Limb (tissue), 2 donors: ENCODE measurements at regions not wholly inside any gene's neighbourhood (a gene's known extent, or its start where the extent isn't known, plus 50 kb on each side); places are given as distances from the start of the nearest gene placed in this dataset.
"Not testable (repeated sequence)": the region's sequence is repeated elsewhere in the genome, so short reads cannot be mapped to it uniquely, and the experiment has no call there.

ENCODE experiments used
- DNase-seq, 2 donors: peaks; one replicate each; pipeline ENCODE4 v3.0.0-alpha.2; 2016; ENCODE audit errors: extremely low spot score in 2 of 2

DNA sequence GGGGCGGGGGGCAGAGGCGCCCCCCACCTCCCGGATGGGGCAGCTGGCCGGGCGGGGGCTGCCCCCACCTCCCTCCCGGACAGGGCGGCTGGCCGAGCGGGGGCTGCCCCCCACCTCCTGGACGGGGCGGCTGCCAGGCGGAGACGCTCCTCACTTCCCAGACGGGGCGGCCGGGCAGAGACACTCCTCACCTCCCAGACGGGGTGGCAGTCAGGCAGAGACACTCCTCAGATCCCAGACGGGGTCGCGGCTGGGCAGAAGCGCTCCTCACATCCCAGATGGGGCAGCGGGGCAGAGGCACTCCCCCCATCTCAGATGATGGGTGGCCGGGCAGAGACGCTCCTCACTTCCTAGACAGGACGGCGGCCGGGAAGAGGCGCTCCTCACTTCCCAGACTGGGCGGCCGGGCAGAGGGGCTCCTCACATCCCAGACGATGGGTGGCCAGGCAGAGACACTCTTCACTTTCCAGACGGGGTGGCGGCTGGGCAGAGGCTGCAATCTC lies 240.1 kb downstream of the NPIPA7 start:
- not testable (repeated sequence) for DNase-seq

DNA sequence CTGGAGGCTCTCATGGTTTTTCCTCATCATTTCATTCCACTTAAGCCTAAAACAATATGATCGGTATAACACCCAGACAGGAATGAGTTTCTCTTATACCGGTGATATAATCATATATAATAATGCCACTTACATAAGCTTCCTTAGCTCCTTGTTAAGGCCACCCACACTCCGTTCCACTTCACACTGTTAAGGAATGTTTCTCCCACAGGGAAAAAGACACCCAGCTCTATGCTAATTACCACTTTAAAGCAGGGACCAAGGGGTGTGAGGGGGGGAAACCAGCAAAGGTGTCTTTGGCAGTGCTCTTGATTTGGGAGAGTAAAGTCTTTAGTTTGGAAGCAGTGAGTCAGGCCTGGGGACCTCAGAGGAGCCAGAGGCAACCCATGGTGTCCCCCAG lies 245.4 kb downstream of the NPIPA7 start:
- not testable (repeated sequence) for DNase-seq

DNA sequence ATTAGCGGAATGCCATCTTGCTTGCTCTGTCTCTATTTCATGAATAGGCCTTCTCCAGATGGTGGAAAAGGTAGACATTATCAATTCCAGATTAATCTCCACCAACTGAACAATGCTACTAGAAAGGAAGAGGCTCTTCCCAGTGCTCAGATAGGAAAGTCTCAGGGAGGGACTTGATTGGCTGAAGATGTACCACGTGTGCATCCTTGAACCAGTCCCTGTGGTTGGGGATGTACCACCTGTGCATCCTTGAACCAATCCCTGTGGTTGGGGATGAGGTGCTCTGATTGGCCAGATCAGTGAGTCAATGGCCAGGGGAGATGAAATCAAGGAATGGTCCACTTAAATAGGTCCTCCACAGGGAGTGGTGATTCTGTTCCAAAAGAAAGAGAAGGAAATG lies 246.2 kb downstream of the NPIPA7 start:
- DNase-seq, result not testable (repeated sequence)

DNA sequence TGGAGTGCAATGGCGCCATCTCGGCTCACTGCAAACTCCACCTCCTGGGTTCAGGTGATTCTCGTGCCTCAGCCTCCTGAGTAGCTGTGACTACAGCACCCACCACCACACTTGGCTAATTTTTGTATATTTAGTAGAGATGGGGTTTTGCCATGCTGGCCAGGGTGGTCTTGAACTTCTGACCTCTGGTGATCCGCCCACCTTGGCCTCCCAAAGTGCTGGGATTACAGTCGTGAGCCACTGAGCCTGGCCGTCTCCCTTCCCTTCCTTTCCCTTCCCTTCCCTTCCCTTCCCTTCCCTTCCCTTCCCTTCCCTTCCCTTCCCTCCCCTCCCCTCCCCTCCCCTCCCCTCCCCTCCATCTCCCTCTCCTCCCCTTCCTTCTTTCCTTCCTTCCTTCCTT lies 248.9 kb downstream of the NPIPA7 start:
- DNase-seq, result not testable (repeated sequence)

DNA sequence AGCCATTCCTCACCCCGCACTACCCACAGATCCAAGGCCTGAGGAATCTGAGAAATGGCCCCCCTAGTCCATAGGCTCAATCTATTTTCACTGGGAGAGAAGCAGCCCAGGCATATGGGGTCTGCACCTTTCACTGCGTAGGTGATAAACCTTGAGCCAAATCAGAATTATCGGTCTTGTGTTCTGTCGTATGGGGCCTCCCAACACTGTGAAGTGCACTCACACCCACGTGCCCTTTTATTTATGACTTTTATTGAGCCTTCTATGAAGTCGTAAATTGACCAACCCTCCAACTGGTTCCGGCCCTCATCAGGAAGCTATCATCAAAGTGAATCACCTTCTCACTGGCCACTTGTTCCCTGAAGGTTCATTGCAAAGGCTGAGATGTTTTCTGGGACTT lies 259.3 kb downstream of the NPIPA7 start:
- DNase-seq, result not testable (repeated sequence)

DNA sequence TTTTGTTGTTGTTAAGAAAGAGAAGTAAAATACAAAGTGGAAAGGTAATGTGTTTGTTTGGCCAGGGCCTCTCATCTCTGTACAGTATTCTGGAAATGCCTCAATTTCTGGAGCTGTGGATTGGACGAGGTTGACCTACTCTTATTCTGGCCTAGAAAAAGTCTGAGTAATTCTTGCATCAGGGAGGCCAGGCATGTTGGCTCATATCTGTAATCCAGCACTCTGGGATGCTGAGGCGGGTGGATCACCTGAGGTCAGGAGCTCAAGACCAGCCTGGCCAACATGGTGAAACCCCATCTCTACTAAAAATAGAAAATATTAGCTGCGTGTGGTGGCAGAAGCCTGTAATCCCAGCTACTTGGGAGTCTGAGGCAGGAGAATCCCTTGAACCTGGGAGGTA lies 259.8 kb downstream of the NPIPA7 start:
- not testable (repeated sequence) for DNase-seq

DNA sequence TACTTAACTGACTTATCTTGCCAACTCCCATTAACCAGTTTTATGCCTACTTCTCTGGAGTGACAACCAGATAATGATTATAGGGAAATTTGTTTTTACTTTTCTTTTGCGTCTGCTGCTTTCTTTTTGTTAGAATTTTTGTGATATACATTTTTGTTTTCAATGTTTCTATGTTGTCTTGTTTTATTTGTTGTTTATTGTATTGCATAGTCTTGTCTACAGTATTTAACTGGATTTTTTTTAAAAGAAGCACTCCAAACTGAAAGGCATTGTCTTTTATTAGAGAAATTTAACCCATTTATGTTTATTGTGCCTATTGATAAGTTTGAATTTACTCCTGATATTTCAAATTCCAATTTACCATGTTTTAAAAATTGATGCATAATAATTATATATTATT lies 264.9 kb downstream of the NPIPA7 start:
- not testable (repeated sequence) for DNase-seq

DNA sequence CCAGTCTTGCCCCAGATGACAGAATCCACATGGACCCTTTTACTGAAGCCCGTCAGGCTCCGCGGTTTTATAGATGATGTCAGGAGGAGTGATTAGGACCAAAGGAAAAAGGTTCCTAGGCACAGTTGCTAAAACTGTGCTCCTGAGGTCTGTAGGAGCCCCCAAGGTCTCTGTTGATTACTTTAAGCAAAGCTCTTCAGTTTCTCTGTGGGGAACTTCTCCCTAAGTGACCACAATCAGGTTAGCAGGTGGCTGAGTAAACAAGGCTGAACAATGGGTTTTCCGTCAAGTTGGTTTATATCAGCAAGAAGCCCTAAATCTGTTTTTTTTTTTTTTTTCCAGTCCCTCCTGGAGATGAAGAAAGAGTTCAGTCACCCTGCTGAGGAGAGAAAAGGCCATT lies 269.1 kb downstream of the NPIPA7 start:
- DNase-seq, result not testable (repeated sequence)

DNA sequence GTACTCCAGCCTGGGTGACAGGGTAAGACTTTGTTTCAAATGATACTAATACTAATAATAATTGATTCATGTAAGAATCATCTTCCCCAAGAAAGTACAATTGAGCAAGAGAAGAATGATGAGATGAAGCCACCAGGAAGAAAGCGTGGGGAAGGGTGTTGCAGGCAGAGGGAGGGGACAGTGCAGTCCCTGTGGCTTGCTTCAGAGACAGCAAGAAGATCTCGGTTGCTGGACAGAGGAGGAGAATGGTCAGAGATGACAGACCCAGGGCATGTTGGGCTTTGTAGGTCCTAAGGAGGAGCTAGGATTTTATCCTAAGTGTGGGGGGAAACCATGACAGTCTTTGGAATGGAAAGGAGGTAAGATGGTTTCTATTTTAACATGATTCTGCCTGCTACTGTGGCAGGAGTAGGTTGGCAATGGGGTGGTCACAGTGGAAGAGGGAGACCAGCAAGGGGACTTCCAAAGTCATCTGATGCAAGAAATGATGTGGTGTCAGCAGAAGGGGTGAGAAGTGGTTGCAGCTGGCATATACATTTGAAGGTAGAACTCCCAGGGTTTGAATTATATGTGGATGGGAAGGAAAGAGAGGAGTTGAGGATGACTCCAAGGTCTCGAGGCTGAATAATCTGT lies 293.4 kb downstream of the NPIPA7 start:
- DNase-seq, result not testable (repeated sequence)

DNA sequence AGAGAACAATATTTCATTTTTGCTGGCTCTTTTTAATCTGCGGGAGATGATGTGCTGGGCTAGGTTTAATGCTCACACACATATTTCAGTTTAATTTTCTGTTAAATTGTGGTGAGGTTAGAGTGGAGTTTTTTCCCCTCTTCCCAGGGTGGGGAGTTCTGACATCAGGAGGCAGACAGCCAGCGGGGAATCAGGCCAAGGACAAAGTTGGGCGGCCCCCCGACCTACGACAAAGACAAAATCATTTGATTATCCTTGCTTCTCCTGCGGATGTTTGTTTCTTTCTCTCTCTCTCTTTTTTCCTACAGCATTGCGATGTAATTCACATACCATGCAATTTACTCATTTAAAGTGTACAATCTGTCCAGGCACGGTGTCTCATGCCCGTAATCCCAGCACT lies 295.9 kb downstream of the NPIPA7 start:
- not testable (repeated sequence) for DNase-seq

DNA sequence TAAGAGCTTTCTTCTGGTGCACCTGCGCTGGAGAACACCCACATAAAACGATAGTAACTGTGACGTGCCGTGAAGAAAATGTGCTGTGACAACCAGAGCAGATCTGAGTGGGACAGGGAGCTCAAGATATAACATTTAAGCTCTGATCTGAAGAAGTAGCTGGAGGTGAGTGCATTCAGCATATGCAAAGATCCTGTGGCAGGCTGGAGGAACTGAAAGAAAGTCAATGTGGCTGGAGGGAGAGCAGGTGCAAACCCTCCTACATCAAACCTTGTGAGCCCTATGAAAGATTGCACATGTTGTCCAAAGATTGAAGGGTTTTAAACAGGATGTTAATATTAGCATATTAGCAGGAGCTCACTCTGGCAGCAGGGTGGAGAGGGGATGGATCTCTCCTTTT lies 342.9 kb downstream of the NPIPA7 start:
- DNase-seq, result not testable (repeated sequence)

DNA sequence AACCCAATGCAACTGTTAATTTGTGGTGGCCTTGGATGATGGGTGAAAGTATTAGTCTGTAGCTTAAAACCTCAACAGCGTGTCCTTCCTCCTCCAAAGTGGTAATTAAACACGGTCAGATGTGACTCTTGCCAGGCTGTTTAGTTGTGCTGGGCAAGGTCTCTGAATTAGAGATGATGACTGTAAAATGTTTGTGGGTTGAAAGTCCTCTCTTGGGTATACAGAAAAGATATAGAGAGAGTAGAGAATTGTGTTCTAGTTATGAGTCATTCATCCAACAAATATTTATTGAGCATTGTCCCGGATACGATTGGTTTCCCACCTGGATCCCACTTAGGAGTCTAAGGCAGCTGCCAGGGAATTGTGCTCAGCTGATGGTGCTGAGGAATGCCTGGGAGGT lies 343.7 kb downstream of the NPIPA7 start:
- DNase-seq, result not testable (repeated sequence)

DNA sequence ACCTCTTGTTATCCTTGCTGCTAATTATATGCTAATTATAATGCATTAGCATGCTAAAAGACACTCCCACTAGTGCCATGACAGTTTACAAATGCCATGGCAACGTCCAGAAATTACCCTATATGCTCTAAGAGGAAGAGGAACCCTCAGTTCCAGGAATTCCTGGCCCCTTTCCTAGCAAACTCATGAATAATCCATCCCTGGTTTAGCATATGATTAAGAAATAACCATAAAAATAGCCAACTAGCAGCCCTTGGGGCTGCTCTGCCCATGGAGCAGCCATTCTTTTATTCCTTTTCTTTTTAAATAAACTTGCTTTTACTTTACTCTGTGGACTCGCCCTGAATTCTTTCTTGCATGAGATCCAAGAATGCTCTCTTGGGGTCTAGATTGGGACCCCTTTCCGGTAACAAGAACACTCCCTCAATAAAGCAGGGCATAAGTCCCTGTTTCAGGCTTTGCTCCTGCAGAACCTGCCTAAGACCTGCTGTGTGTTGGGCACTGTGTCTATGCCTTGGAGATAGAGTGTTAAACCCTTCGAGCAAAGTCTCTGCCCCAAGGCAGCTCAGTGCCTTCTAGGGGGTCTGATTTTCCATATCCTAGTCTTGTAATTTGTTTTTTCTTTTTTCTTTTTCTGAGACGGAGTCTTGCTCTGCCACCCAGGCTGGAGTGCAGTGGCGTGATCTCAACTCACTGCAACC lies 345.0 kb downstream of the NPIPA7 start:
- not testable (repeated sequence) for DNase-seq

DNA sequence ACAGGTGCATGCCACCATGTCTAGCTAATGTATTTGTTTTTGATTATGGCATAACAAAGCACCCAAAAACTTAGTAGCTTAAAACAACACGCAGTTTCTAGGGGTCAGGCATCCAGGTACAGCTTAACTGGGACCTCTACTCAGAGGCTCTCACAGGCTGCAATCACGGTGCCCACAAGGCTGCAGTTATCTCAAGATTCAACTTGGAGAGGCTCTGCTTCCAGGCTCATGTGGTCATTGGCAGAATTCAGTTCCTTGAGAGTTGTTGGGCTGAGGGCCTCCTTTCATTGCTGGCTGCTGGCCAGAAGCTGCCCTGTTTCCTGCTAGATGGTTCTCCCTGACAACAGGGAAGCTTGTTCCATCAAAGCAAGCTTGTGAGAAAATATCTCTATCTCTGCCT lies 348.1 kb downstream of the NPIPA7 start:
- DNase-seq, result not testable (repeated sequence)

DNA sequence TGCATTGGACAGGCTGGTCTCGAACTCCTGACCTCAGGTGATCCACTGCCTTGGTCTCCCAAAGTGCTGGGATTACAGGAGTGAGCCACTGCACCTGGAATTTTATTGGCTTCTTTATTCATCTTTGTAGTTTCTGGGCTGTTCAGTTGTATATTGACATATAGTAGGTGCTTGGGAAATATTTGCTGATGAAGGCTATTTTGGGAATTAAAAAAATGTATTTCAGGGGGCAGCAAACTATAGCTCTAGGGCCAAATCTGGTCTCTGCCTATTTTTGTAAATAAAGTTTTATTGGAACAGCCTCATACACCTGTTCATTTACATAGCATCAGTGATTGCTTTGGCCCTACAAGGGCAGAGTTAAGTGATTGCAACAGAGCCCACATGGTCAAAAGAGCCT lies 363.6 kb downstream of the NPIPA7 start:
- not testable (repeated sequence) for DNase-seq

DNA sequence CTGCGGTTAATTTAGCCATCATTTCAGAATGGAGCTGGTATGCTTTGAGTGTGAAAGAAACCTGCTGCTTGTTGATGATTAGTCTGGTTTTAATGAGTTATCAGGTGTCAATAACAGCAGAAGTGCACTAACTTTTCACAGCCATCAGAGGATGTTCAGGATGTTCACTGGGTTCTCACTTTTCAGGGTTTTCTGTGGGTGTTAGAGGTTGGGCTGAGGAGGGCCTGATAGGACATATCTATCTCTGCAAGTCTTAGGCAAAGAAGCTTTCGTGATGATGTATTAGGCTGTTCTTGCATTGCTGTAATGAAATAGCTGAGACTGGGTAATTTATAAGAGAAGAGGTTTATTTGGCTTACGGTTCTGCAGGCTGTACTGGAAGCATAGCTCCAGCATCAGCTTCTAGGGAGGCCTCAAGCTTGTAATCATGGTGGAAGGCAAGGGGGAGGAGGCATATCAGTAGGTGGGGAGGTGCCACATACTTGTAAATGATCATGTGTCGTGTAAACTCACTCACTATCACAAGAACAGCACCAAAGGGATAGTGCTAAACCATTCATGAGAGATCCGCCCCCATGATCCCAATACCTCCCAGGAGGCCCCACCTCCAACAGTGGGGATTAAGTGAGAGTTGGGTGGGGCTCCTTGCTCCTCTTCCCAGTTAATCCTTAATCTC lies 376.2 kb downstream of the NPIPA7 start:
- DNase-seq, result not testable (repeated sequence)

DNA sequence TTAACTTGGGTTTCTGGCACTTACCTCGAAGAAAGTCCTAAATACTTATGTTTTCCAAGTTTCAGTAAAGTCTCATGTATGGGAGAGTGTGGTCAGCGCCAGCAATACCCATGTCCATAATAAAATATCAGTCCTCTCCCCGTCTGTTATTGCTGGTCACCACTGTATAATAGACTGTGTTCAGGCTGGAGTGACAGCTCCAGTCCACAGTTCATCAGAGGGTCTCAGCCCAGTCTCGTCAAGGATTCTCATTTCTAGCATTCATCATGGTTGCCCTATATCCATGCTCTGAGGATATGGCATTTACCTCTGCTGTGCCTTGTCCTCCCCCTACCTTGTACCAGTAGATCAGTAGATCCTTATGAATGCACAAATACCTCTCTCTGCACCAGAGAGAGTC lies 384.5 kb downstream of the NPIPA7 start:
- no peak for DNase-seq

DNA sequence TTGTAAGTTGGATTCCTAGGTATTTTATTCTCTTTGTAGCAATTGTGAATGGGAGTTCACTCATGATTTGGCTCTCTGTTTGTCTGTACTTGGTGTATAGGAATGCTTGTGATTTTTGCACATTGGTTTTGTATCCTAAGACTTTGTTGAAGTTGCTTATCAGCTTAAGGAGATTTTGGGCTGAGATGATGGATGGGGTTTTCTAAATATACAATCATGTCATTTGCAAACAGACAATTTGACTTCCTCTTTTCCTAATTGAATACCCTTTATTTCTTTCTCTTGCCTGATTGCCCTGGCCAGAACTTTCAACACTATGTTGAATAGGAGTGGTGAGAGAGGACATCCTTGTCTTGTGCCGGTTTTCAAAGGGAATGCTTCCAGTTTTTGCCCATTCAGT lies 391.8 kb downstream of the NPIPA7 start:
- DNase-seq, result not testable (repeated sequence)

DNA sequence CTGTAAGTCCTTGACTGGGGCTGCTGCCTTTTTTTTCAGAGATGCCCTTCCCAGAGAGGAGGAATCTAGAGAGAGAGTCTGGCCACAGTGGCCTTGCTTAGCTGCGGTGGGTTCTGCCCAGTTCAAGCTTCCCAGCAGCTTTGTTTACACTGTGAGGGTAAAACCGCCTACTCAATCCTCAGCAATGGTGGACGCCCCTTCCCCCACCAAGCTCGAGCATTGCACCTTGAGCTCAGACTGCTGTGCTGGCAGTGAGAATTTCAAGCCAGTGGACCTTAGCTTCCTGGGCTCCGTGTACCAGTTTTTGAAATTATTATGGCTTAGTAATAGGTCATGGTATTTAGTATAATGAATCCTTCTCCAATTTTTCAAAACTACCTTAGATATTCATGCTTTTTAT lies 395.4 kb downstream of the NPIPA7 start:
- DNase-seq, result no peak

DNA sequence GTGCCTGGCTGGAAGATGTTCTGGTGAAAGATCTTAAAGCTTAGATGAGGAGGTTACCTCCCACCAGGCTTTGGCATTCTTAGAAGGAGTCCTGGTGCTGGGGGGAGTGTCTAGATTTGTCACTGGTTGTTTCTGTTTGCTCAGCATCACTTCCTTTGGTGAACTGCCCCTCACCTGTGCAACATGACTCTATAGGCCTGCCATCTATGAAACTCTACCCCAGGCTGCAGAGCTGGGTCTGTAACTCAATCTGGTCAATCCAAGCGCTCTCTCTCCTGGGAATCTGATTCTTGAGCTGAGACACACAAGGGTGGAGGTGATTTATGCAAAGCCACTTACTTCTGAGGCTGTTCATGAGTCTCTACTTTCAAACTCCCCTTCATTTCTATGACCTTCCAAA lies 399.4 kb downstream of the NPIPA7 start:
- no peak for DNase-seq

DNA sequence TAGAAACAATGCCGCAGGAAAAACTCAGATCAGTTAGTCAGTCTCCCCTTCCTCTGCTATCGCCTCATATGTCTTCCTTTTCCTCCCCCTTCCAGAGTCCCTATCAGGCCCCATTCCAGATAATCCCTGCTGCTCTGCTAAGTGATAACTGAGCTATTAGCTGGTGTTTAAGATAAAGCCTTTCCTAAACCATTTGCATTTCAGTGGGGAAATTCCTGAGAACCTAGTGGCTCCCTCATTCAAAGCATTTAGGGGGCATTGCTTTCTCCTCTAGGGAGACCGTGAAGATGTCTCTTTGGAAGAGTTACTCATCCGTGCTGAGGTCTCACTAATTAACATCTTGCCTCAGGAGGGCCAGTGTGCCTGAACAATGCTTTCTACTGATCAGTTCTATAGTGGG lies 401.6 kb downstream of the NPIPA7 start:
- no peak for DNase-seq

DNA sequence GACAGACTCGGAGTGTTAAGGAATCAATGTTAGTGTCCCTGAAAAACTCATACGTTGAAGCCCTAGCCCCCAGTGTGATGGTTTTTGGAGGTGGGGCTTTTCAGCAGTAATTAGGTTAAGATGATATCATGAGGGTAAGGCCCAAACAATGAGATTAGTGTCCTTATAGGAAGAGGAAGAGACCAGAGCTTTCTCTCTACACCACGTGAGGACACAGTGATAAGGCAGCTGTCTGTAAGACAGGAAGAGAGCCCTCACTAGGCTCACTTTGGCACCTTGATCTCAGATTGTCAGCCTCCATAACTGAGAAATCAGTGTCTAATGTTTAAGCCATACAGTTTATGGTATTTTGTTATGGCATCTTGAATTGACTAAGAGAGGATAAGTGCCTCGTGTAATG lies 403.2 kb downstream of the NPIPA7 start:
- DNase-seq, result no peak
